ENCODE measurements at regions not wholly inside any gene's neighbourhood (a gene's known extent, or its start where the extent isn't known, plus 50 kb on each side); places are given as distances from the start of the nearest gene placed in this dataset.

GRCh38 chr15:95422255-95422654 is 908.2 kb upstream of the NR2F2 start:
- intact Hi-C loops (cut with micrococcal nuclease): no loop called here

- intact Hi-C loops (cut with micrococcal nuclease): no loop called here
These were observed 904.6 kb upstream of the NR2F2 start for GRCh38 chr15:95425859-95426258.

DNA sequence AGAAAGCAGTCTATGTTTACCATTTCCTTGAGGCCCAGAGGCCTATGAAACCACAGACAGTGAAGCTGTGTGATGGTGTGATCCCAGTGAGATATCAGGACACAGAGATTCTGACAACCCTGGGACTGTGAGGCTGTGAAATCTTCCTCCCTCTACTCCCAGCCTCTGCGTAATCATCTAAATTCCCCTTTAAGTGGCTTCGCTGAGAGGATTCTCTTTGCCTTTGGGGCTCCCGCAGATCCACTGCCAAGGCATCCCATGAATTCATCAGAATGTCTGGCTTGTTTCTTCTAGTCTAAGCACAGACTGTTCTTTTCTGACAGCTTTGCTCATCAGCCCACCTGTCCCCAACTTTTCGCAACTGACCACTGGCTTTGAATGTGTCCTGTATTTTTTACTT is 901.2 kb upstream of the NR2F2 start:
- intact Hi-C loops (cut with micrococcal nuclease): no loop called here

- intact Hi-C loops (cut with micrococcal nuclease): no loop called here
These were observed 899.0 kb upstream of the NR2F2 start for GRCh38 chr15:95431518-95431917.

DNA sequence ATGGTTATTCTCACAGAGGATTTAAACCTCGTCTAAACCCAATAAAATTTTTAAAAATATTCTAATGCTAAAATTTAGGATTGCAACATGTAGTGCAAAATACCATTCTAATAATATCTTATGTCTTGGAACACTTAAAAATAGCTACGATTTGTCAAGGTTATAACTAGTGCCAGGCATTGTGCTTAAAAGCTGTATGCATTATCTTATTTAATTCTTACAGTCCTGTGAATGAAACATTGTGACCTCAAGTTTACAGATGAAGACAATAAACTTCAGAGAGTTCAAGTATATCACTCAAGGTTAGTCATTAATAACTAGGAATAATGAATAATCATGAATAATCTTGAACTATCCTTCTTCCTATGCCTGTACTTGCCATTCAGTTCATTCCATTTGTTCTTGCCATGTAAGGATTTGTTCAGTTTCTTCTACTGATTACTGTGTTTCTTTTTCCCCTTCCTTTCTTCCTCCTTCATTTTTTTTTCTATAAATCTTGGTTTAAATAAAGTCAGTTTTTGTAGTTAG is 897.6 kb upstream of the NR2F2 start:
- intact Hi-C loops (cut with micrococcal nuclease): no loop called here

DNA sequence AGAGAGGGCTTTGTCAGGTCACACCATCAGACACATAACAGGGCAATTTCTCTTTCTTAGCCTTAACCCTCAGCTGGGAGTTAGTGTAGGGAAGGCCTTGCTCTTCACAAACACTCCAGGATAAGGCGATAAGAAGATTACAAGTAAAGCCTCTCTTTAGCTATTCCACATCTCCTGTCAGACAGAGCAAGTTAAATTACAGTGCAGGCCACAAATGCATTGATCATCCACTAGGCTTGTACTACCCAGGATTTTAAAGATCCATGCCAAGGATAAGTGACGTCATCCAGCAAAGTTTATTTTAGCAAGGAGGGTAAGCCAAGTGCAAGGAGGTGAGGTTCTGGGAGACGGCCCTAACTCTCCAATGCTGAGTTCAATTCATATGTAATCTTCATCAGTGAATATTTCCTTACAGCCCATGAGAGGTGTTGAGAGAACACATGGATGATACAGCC is 890.6 kb upstream of the NR2F2 start:
- intact Hi-C loops (cut with micrococcal nuclease): loop anchor here (10.0 kb wide), 1 partner anchor 395 kb away; no protein-coding TSS in a partner anchor

DNA sequence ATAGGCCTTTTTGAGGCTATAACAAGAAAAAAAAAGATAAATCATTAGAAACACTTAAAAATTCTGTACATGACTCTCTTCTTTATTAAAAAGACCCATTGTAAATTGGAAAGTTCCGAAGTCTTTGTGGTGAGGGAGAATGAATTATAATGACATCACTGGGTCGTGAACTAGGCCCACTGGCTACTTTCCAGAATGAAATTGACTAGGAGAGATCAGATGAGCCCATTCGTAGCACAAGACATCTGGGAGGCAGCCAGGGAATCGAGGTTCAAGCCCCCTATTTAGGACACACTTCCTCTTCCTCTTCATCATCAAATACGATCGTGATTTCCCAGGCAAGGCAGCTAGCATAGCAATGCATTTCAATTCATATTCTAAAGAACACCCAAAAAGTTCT is 889.8 kb upstream of the NR2F2 start:
- intact Hi-C loops (cut with micrococcal nuclease): loop anchor here (10.0 kb wide), 1 partner anchor 394 kb away; no protein-coding TSS in a partner anchor

DNA sequence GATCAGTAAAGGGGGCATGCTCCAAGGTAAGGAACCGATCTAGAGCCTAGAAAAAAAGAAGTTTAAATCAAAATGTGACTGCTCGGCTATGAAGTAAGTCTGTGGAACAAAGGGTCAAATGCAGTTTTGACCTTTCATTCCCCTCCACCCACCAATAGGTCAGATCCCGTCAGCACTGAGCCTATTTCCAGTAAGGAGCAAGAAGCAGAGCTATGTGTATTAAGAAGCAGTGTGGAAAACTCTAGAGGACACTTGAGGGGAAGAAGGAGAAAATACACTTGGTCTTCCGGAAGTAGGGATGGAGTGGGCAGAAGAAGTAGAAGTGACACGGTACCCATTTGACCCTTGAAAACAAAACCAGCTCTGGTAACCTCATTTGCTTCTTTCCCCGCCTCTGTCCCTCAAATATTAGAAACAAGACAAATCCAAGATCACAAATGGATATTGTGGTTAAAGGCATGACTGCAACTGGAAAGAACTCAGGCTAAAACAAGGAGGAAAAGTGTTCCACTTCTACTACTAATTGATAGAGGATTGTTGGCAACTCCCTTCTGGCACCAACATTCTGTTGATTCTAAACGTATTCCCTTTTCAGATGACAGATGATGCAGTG is 888.3 kb upstream of the NR2F2 start:
- intact Hi-C loops (cut with micrococcal nuclease): loop anchor here (10.0 kb wide), 1 partner anchor 393 kb away; no protein-coding TSS in a partner anchor

GRCh38 chr15:95444860-95445259 is 885.6 kb upstream of the NR2F2 start:
- intact Hi-C loops (cut with micrococcal nuclease): loop anchor here (5.0 to 10.0 kb wide), 4 partner anchors 143 to 912 kb away; no protein-coding TSS in a partner anchor

DNA sequence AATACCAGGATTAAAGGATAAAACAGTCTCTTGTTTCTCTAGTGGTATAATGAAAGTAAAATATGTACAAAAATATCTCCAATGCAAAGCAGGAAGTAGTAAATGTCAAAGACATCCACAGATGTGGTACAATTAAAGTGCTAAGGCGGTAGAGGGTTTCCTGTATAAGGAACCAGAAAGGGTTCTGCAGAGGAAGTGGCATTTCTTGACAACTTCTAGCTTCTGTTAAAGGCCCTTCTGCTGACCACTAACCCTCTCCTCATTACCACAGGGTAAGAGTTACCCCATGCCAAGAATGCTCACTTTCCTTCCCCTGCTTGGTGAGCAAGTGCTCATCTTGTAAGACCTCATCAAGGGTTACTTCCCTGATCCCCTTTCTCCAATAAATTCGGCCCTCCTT is 883.6 kb upstream of the NR2F2 start:
- intact Hi-C loops (cut with micrococcal nuclease): loop anchor here (1.0 to 10.0 kb wide), 10 partner anchors 9 to 910 kb away; no protein-coding TSS in a partner anchor

GRCh38 chr15:95447486-95447885 is 883.0 kb upstream of the NR2F2 start:
- intact Hi-C loops (cut with micrococcal nuclease): loop anchor here (1.0 to 10.0 kb wide), 10 partner anchors 9 to 910 kb away; no protein-coding TSS in a partner anchor

DNA sequence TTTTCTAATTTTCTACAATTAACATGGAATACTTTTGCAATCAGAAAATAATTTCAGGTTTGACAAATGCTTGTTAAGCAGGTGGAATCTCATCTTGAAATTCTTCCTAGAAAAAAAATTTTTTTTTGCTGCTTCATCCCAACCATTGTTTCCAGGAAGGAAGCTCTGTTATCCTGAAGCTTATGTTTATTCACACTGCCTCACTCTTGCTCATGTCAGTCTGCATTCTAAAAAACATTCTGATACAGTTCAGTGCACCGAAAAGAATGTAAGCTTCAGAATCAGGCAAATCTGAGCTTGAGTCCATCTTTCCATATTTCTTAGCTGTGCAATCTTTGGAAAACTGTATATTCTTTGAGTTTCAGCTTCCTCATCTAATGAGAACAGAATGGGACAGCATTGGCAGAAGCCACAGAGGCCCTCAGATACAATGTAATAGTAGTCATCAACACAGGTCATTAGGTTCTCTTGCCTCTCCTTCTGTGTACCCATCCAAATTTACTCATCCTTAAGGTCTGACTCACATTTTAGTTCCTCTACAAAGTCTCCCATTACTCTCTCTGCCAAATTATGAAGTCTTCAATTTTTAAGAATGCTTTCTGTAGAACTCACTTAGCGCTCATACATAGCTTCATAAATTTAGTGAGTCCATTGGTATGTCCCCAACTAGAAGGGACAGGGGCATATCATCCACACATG is 881.8 kb upstream of the NR2F2 start:
- intact Hi-C loops (cut with micrococcal nuclease): loop anchor here (5.0 to 10.0 kb wide), 4 partner anchors 146 to 909 kb away; no protein-coding TSS in a partner anchor

DNA sequence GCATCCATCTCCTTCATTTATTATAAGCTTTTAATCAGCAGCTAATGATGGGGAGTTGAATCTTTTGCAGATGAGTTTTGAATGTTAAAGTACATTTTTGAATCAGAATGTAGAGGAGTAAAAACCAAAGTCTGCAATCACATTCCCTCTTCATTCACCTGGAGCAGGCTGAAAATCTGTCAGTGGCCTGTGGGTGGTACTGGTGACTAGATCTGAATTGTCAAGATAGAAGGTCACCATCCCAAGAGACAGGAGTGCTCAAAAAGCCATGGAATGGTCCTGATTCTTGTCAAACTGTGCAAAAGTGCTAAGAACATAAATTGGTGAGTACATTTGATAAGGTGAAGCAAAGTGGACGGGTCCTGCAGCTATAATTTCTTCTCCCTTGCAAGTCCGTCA is 881.3 kb upstream of the NR2F2 start:
- intact Hi-C loops (cut with micrococcal nuclease): loop anchor here (5.0 to 10.0 kb wide), 4 partner anchors 147 to 908 kb away; no protein-coding TSS in a partner anchor

DNA sequence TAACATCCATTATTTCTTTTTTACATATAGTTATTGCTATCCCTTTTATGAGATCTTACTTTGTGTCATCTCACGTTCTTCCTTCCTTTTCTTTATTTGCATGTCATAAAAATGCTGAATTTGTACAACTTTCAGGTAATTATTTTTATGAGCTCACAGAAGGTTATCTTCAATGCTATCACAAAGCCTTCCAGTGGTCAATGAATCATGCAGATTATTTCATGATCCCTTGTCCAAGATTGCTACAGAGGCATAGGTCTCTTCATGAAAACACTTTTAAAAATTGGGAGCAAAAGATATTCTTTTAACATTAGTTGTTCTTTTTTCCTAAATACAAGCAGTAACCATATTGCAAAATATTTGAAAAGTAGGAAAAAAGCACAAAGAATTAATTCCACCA is 880.1 kb upstream of the NR2F2 start:
- intact Hi-C loops (cut with micrococcal nuclease): no loop called here

DNA sequence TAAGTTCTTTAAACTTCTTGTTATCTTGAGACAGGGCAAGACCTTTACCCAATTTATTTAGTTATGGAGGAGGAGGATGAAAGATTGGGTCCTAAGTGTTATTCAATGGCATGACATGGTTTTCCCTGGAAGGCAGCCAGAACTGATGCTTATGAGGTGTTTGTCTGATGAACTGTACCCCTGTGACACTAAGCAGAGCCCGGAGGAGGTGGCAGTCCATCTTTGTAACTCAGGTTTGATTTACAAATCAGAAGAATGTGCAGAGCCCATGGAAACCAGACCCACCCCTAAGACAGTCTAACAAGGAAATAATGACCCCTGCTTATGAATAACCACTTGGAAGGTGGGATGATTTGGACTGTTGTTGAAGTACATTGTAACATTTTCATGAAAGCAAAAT is 878.6 kb upstream of the NR2F2 start:
- intact Hi-C loops (cut with micrococcal nuclease): no loop called here

DNA sequence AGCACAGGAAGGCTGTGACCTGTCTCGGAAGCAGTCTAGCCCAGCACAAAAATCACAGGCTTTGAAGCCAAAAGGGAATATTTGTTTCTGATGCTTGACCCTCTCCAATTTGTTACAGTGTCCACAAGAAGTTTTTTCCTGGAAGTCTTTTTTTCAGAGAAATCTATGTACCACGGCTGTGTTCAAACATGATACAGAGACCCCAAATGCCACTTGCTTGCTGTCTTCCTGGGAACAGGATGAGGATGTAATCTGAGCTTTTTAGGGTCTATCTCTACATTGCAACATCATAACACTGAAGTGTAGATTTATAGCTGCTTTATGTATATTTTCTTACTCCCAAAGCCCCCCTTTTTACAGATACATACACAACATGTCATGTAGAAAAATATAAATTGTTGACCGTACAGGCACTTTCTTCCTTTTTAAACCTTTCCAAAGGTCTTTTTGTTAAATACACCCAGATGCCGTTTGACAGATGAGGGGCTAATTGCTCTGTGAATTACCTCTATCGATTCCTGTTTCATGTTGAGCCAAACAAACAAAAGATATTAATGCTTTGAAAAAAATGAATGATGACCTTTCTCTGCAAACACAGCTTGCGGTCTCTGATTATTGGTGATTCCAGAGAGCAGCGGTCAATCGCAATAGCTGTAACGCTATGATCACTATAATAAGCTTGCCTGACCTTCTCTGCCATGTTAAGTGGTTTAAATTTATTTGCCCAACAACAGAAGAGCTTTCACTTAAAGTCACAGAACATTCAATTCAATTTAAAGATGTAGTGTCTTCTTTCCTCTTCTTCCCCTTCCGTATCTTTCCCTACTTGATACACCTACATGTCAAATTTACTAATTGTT is 875.9 kb upstream of the NR2F2 start:
- intact Hi-C loops (cut with micrococcal nuclease): no loop called here

- intact Hi-C loops (cut with micrococcal nuclease): no loop called here
These were observed 873.0 kb upstream of the NR2F2 start for GRCh38 chr15:95457520-95457919.

DNA sequence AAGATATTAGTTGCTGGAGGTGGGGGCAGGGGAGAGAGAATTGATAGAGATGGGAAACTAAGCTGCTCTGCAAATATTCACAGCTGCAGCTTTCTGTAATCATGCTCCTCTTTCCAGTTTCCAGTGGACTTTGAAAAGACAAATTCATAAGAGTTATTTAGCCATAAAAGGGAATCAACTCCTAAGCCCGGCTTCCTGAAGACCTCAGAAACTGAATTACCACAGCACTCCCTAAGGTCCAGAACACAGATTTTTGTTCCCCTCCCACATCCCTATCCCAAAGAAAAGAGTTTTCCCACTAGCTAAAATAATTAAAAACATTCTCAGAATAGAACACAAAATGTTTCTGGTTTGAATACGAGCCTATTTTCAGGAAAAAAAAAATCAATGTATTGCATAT is 871.8 kb upstream of the NR2F2 start:
- intact Hi-C loops (cut with micrococcal nuclease): no loop called here

GRCh38 chr15:95459273-95459672 is 871.2 kb upstream of the NR2F2 start:
- intact Hi-C loops (cut with micrococcal nuclease): no loop called here

GRCh38 chr15:95464509-95464908 is 866.0 kb upstream of the NR2F2 start:
- intact Hi-C loops (cut with micrococcal nuclease): no loop called here

- intact Hi-C loops (cut with micrococcal nuclease): no loop called here
These were observed 861.7 kb upstream of the NR2F2 start for GRCh38 chr15:95468820-95469219.
